Activated B cell treated with CpG ODN at 0.5 μM for 24 hours (primary cell): ENCODE measurements at regions not wholly inside any gene's neighbourhood (a gene's known extent, or its start where the extent isn't known, plus 50 kb on each side); places are given as distances from the start of the nearest gene placed in this dataset.
"Not testable (repeated sequence)": the region's sequence is repeated elsewhere in the genome, so short reads cannot be mapped to it uniquely, and the experiment has no call there.

ENCODE experiments used
- ATAC-seq: fragments of 200-7000 bp; cut with Tn5 transposase; one replicate; pipeline ENCODE4 v1.10.0; 2021; ENCODE audit warnings: low read depth, mild to moderate bottlenecking, moderate library complexity
- CTCF ChIA-PET: fragments of 350-600 bp; sonication (Branson Sonifier 250); formaldehyde crosslinking; loops from one replicate; lab custom pipeline; 2021; ENCODE audit warnings: antibody characterized with exemption; lab: Charles Lee
- POLR2A ChIA-PET: fragments of 350-600 bp; sonication (Branson Sonifier 250); formaldehyde crosslinking; loops from one replicate; lab custom pipeline; 2021; ENCODE audit warnings: antibody characterized with exemption; lab: Charles Lee
- DNase-seq: peaks from one replicate; pipeline ENCODE4 v3.0.0; 2022
- H3K27ac Mint-ChIP-seq: one replicate; pipeline ENCODE4 v1.8.0; 2020; ENCODE audit warnings: mixed read lengths
- H3K27me3 Mint-ChIP-seq: one replicate; pipeline ENCODE4 v1.8.0; 2021; ENCODE audit warnings: mixed read lengths
- H3K36me3 Mint-ChIP-seq: one replicate; pipeline ENCODE4 v1.8.0; 2021; ENCODE audit warnings: low read depth, mixed read lengths
- H3K4me1 Mint-ChIP-seq: one replicate; pipeline ENCODE4 v1.8.0; 2021; ENCODE audit warnings: mixed read lengths
- H3K4me3 Mint-ChIP-seq: one replicate; pipeline ENCODE4 v1.8.0; 2020; ENCODE audit warnings: mild to moderate bottlenecking, mixed read lengths
- H3K9me3 Mint-ChIP-seq: one replicate; pipeline ENCODE4 v1.8.0; 2020; ENCODE audit warnings: mixed read lengths
- intact Hi-C: fragments of 100-400 bp; cut with micrococcal nuclease; formaldehyde crosslinking; loops from one replicate; pipeline ENCODE4 v1.15.1; 2024

- intact Hi-C loops, POLR2A ChIA-PET, CTCF ChIA-PET, ATAC-seq, H3K4me3 Mint-ChIP-seq, H3K4me1 Mint-ChIP-seq, H3K27me3 Mint-ChIP-seq, DNase-seq, H3K36me3 Mint-ChIP-seq, H3K27ac Mint-ChIP-seq, H3K9me3 Mint-ChIP-seq: not testable (repeated sequence)
Measured at GRCh38 chr1:797649-798048, 111.2 kb upstream of the OR4F16 start.

DNA sequence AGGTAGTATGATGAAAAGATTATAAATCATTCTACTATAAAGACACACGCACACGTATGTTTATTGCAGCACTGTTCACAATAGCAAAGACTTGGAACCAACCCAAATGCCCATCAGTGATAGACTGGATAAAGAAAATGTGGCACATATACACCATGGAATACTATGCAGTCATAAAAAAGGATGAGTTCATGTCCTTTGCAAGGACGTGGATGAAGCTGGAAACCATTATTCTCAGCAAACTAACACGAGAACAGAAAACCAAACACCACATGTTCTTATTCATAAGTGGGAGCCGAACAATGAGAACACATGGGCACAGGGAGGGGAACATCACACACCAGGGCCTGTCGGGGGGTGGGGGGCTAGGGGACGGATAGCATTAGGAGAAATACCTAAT is 113.9 kb upstream of the OR4F16 start:
- ATAC-seq, POLR2A ChIA-PET, H3K9me3 Mint-ChIP-seq, DNase-seq, H3K27ac Mint-ChIP-seq, H3K4me3 Mint-ChIP-seq, H3K27me3 Mint-ChIP-seq, CTCF ChIA-PET, H3K4me1 Mint-ChIP-seq, intact Hi-C loops, H3K36me3 Mint-ChIP-seq: not testable (repeated sequence)

GRCh38 chr1:804378-805115 is 118.1 kb upstream of the OR4F16 start:
- H3K4me3 Mint-ChIP-seq, H3K36me3 Mint-ChIP-seq, POLR2A ChIA-PET, H3K9me3 Mint-ChIP-seq, intact Hi-C loops, H3K27me3 Mint-ChIP-seq, CTCF ChIA-PET, H3K4me1 Mint-ChIP-seq, DNase-seq: not testable (repeated sequence)
- peak; percentile 92 for ATAC-seq
- H3K27ac Mint-ChIP-seq, result peak overlapping the region; percentile 66

- intact Hi-C loops, POLR2A ChIA-PET, H3K36me3 Mint-ChIP-seq, H3K9me3 Mint-ChIP-seq, H3K27me3 Mint-ChIP-seq, H3K4me1 Mint-ChIP-seq, CTCF ChIA-PET, DNase-seq: not testable (repeated sequence)
- peak; percentile 73 for ATAC-seq
- peak overlapping the region; percentile 71 for H3K27ac Mint-ChIP-seq
- H3K4me3 Mint-ChIP-seq, result peak overlapping the region; percentile 41
Measured at GRCh38 chr1:805310-805709, 118.4 kb upstream of the SAMD11 start.

GRCh38 chr1:807066-807465 is 116.7 kb upstream of the SAMD11 start:
- H3K27ac Mint-ChIP-seq, ATAC-seq: not testable (repeated sequence)

GRCh38 chr1:807699-808390 is 115.9 kb upstream of the SAMD11 start:
- H3K4me3 Mint-ChIP-seq, POLR2A ChIA-PET, CTCF ChIA-PET, DNase-seq, H3K27ac Mint-ChIP-seq, H3K9me3 Mint-ChIP-seq, H3K36me3 Mint-ChIP-seq, ATAC-seq, H3K4me1 Mint-ChIP-seq, H3K27me3 Mint-ChIP-seq, intact Hi-C loops: not testable (repeated sequence)

More at GRCh38 chr1:807066-807465, 116.7 kb upstream of the SAMD11 start:
- H3K27me3 Mint-ChIP-seq, DNase-seq, H3K4me1 Mint-ChIP-seq, H3K9me3 Mint-ChIP-seq, intact Hi-C loops, CTCF ChIA-PET, H3K36me3 Mint-ChIP-seq, H3K4me3 Mint-ChIP-seq, POLR2A ChIA-PET: not testable (repeated sequence)

- H3K27ac Mint-ChIP-seq, POLR2A ChIA-PET, H3K36me3 Mint-ChIP-seq, DNase-seq, H3K4me3 Mint-ChIP-seq, ATAC-seq, H3K9me3 Mint-ChIP-seq, H3K4me1 Mint-ChIP-seq, intact Hi-C loops, H3K27me3 Mint-ChIP-seq, CTCF ChIA-PET: not testable (repeated sequence)
Measured at GRCh38 chr1:810949-811348, 112.8 kb upstream of the SAMD11 start.

- H3K36me3 Mint-ChIP-seq, H3K4me3 Mint-ChIP-seq, ATAC-seq, CTCF ChIA-PET, H3K27ac Mint-ChIP-seq, POLR2A ChIA-PET, H3K27me3 Mint-ChIP-seq, H3K9me3 Mint-ChIP-seq, intact Hi-C loops, DNase-seq: not testable (repeated sequence)
- peaks cover 11% of the 10 kb centered on the region for H3K4me1 Mint-ChIP-seq
Measured at GRCh38 chr1:812535-813127, 111.1 kb upstream of the SAMD11 start.

DNA sequence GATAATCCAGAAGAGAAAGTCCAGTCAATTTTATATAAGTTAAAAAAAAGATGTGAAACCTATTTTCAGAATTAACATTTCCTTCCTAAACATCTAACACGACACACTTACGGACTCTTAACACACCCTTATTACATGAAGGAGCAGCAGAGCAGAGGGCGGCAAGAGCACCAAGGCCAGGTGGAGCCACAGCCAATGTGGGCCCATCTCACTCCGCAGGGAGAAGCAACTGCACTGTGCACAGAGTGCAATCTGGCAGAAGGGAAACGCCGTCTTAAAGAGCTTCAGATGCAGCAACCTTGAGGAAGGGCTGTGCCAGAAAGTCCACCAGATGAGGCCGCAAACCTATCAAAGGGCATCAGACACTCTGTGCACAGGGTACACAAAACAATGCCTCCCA is 109.2 kb upstream of the SAMD11 start:
- POLR2A ChIA-PET, H3K27me3 Mint-ChIP-seq, DNase-seq, H3K4me3 Mint-ChIP-seq, H3K27ac Mint-ChIP-seq, CTCF ChIA-PET, H3K9me3 Mint-ChIP-seq, ATAC-seq, intact Hi-C loops: not testable (repeated sequence)
- Mint-ChIP-seq H3K36me3 (peaks cover 11% of the 10 kb centered on the region), H3K4me1 (peaks cover 11% of the 10 kb centered on the region)

GRCh38 chr1:815147-815922 is 108.4 kb upstream of the SAMD11 start:
- H3K36me3 Mint-ChIP-seq, result peaks cover 11% of the 10 kb centered on the region
- CTCF ChIA-PET, POLR2A ChIA-PET, DNase-seq, intact Hi-C loops, H3K27me3 Mint-ChIP-seq, H3K4me3 Mint-ChIP-seq, H3K27ac Mint-ChIP-seq, ATAC-seq, H3K9me3 Mint-ChIP-seq: not testable (repeated sequence)
- peaks cover 11% of the 10 kb centered on the region for H3K4me1 Mint-ChIP-seq

DNA sequence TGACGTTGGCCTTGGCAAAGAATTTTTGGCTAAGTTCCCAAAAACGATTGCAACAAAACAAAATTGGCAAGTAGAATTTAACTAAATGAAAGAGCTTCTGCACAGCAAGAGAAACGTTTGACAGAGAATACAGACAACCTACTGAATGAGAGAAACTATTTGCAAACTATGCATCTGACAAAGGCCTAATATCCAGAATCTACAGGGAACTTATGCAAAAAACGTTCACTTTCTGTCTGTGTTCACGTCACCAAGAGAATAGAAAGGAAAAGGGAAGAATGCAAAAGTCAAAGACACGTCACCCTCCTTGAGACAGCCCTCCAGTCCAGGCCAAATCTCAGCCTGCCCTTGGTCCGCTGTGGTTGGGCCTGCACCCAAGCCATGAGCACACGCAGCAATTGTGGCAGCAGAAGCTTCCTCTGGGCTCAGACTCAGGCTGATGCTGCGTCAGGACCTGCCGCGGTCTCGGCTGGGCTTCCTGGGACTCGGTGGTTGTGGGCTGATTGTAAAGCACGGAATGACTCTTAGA is 106.6 kb upstream of the SAMD11 start:
- H3K4me1 Mint-ChIP-seq, result peaks cover 11% of the 10 kb centered on the region
- H3K27me3 Mint-ChIP-seq, H3K9me3 Mint-ChIP-seq, CTCF ChIA-PET, POLR2A ChIA-PET, DNase-seq, intact Hi-C loops: not testable (repeated sequence)
- H3K27ac Mint-ChIP-seq, result peak overlapping the region; percentile 16
- peaks cover 11% of the 10 kb centered on the region for H3K36me3 Mint-ChIP-seq
- peak; percentile 50 for ATAC-seq
- H3K4me3 Mint-ChIP-seq, result peak overlapping the region; percentile 26
